Activated gamma-delta T cell treated with anti-CD3 and anti-CD28 coated beads, Interleukin-2, amount 50 U/mL, for 16 hours (primary cell): ENCODE measurements at regions not wholly inside any gene's neighbourhood (a gene's known extent, or its start where the extent isn't known, plus 50 kb on each side); places are given as distances from the start of the nearest gene placed in this dataset.

Experiments
- DNase-seq: peaks from one replicate; pipeline ENCODE4 v3.0.0-alpha.2; 2020; ENCODE audit warnings: low read depth

GRCh38 chr1:195065437-195065836, 1542.8 kb downstream of the KCNT2 start:
- no peak for DNase-seq

- DNase-seq: no peak
Measured at GRCh38 chr1:195064358-195064757, 1543.9 kb downstream of the KCNT2 start.

- no peak for DNase-seq
Measured at GRCh38 chr1:195054217-195054687, 1554.0 kb downstream of the KCNT2 start.

GRCh38 chr1:195053478-195053877, 1554.8 kb downstream of the KCNT2 start:
- DNase-seq: no peak

- no peak for DNase-seq
Measured at GRCh38 chr1:195047772-195048171, 1560.5 kb downstream of the KCNT2 start.

- DNase-seq: no peak
Measured at GRCh38 chr1:195045072-195045471, 1563.2 kb downstream of the KCNT2 start.

GRCh38 chr1:195030793-195031192, 1577.4 kb downstream of the KCNT2 start:
- DNase-seq: no peak

- DNase-seq: no peak
Measured at GRCh38 chr1:195026792-195027191, 1581.4 kb downstream of the KCNT2 start.

- DNase-seq: no peak
Measured at GRCh38 chr1:195019385-195019784, 1588.9 kb downstream of the KCNT2 start.

GRCh38 chr1:195012995-195013394, 1595.2 kb downstream of the KCNT2 start:
- DNase-seq: no peak

- no peak for DNase-seq
Measured at GRCh38 chr1:195005338-195005737, 1602.9 kb downstream of the KCNT2 start.

GRCh38 chr1:194990483-194990882, 1617.8 kb downstream of the KCNT2 start:
- DNase-seq: no peak

- DNase-seq: no peak
Measured at GRCh38 chr1:194975913-194976312, 1632.3 kb downstream of the KCNT2 start.

- DNase-seq: no peak
Measured at GRCh38 chr1:194968916-194969315, 1639.3 kb downstream of the KCNT2 start.

GRCh38 chr1:194959795-194960194, 1648.4 kb downstream of the KCNT2 start:
- DNase-seq: no peak

GRCh38 chr1:194952171-194952570, 1656.1 kb downstream of the KCNT2 start:
- no peak for DNase-seq

GRCh38 chr1:194950584-194950983, 1657.7 kb downstream of the KCNT2 start:
- DNase-seq: no peak

GRCh38 chr1:194940336-194941030, 1667.8 kb downstream of the KCNT2 start:
- DNase-seq: no peak

- DNase-seq: no peak
Measured at GRCh38 chr1:194935864-194936263, 1672.4 kb downstream of the KCNT2 start.

- no peak for DNase-seq
Measured at GRCh38 chr1:194931166-194931565, 1677.1 kb downstream of the KCNT2 start.

- no peak for DNase-seq
Measured at GRCh38 chr1:194930132-194930531, 1678.1 kb downstream of the KCNT2 start.

GRCh38 chr1:194929357-194929756, 1678.9 kb downstream of the KCNT2 start:
- no peak for DNase-seq

- no peak for DNase-seq
Measured at GRCh38 chr1:194919146-194919545, 1689.1 kb downstream of the KCNT2 start.

- no peak for DNase-seq
Measured at GRCh38 chr1:194917769-194918168, 1690.5 kb downstream of the KCNT2 start.
